Hepatocyte (in vitro differentiated cells): ENCODE measurements at regions not wholly inside any gene's neighbourhood (a gene's known extent, or its start where the extent isn't known, plus 50 kb on each side); places are given as distances from the start of the nearest gene placed in this dataset.

ENCODE experiments used
- CTCF ChIP-seq: fragments of 200-600 bp; sonication (generic); IDR thresholded peaks from 2 replicates; pipeline ENCODE4 v1.5.1; 2016; ENCODE audit warnings: antibody characterized with exemption, mild to moderate bottlenecking; ENCODE audit not compliant: poor library complexity
- EZH2 ChIP-seq: fragments of 200-600 bp; sonication (generic); IDR thresholded peaks from 2 replicates; pipeline ENCODE4 v1.6.1; 2016; ENCODE audit warnings: antibody characterized with exemption, mild to moderate bottlenecking, borderline replicate concordance
- EZH2phosphoT487 ChIP-seq: fragments of 200-600 bp; sonication (generic); IDR thresholded peaks from one replicate; pipeline ENCODE4 v1.6.1; 2018; ENCODE audit warnings: antibody characterized with exemption, mild to moderate bottlenecking, low read depth, moderate library complexity; ENCODE audit not compliant: unreplicated experiment, severe bottlenecking

GRCh38 chr3:61315871-61316270 lies 64.6 kb upstream of the FHIT start:
- no peak for TF ChIP-seq CTCF
- TF ChIP-seq EZH2: no peak
- no peak for TF ChIP-seq EZH2phosphoT487
